Body of pancreas (tissue), 4 donors: ENCODE measurements at regions not wholly inside any gene's neighbourhood (a gene's known extent, or its start where the extent isn't known, plus 50 kb on each side); places are given as distances from the start of the nearest gene placed in this dataset.

Source experiments
- POLR2A ChIP-seq, 3 donors: fragments of 450-650 bp; IDR thresholded peaks; one replicate each; pipeline ENCODE4 v1.6.1; 2016; ENCODE audit warnings: antibody characterized with exemption in 3 of 3, mild to moderate bottlenecking in 2 of 3
- TF ChIP-seq, protein P1 (sequence below), 7 experiments: fragments of 450-650 bp in 4 of 7; fragments of 200-600 bp in 3 of 7; sonication (generic) in 3 of 7; IDR thresholded peaks; one replicate each; pipeline ENCODE4 v1.5.1; 2016 to 2019; ENCODE audit warnings: antibody characterized with exemption in 7 of 7

DNA sequence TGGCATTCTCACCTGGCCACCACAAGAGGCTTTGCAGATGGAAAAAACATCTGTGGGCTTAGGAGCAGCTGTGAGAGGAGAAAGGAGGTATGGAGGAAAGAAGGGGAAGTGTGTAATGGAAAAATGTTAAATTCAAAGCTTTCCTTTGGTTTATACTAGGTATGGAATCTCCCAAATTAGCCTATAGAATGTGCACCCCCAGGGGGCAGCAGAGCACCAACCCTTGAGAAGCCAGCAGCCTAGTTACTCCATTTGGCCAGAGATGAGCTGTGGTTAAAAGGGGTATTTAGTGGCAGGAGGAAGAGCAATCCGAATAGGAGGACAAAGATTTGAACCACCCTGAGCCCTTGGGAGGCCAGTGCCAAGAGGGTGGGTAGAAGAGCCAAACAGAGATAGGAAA lies 97.5 kb upstream of the CTTNBP2NL start:
- no peak for TF ChIP-seq POLR2A (IDR thresholded peaks at IDR 0.05)
- TF ChIP-seq, protein P1, sequence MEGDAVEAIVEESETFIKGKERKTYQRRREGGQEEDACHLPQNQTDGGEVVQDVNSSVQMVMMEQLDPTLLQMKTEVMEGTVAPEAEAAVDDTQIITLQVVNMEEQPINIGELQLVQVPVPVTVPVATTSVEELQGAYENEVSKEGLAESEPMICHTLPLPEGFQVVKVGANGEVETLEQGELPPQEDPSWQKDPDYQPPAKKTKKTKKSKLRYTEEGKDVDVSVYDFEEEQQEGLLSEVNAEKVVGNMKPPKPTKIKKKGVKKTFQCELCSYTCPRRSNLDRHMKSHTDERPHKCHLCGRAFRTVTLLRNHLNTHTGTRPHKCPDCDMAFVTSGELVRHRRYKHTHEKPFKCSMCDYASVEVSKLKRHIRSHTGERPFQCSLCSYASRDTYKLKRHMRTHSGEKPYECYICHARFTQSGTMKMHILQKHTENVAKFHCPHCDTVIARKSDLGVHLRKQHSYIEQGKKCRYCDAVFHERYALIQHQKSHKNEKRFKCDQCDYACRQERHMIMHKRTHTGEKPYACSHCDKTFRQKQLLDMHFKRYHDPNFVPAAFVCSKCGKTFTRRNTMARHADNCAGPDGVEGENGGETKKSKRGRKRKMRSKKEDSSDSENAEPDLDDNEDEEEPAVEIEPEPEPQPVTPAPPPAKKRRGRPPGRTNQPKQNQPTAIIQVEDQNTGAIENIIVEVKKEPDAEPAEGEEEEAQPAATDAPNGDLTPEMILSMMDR (IDR thresholded peaks at IDR 0.05): peak in 5 of 7 experiments; percentile 17 to 48 (median 34)
